ENCODE measurements at regions not wholly inside any gene's neighbourhood (a gene's known extent, or its start where the extent isn't known, plus 50 kb on each side); places are given as distances from the start of the nearest gene placed in this dataset.
"Not testable (repeated sequence)": the region's sequence is repeated elsewhere in the genome, so short reads cannot be mapped to it uniquely, and the experiment has no call there.

DNA sequence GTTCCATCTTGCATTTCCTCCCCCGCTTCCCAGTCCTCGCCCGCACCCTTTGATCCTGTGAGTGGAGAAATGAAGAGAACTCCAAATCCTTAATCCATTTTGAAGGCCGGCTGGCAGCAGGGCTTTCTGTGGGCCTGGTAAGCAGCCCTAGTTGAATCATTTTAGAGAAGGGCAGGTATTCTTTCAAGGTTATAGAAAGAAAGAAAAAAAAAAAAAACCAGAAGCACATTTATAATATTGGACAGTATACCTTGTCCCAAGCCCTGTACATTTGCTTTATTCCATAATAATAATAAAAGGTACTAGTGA lies 103.7 kb downstream of the PROP1 start:
- not testable (repeated sequence) for DNase-seq; H3K4me3 ChIP-seq (ENCODE audit: low read depth, low read length)

GRCh38 chr5:177891547-177892356 lies 104.3 kb downstream of the PROP1 start:
- not testable (repeated sequence) for H3K9me3 ChIP-seq; H3K4me1 ChIP-seq; H3K4me3 ChIP-seq (ENCODE audit: low read depth, low read length); H3K36me3 ChIP-seq; H3K27me3 ChIP-seq
- DNase-seq: peak; percentile 35

More for the DNA sequence above, 103.7 kb downstream of the PROP1 start:
- not testable (repeated sequence) for H3K36me3 ChIP-seq, H3K4me1 ChIP-seq, H3K9me3 ChIP-seq, H3K27me3 ChIP-seq

DNA sequence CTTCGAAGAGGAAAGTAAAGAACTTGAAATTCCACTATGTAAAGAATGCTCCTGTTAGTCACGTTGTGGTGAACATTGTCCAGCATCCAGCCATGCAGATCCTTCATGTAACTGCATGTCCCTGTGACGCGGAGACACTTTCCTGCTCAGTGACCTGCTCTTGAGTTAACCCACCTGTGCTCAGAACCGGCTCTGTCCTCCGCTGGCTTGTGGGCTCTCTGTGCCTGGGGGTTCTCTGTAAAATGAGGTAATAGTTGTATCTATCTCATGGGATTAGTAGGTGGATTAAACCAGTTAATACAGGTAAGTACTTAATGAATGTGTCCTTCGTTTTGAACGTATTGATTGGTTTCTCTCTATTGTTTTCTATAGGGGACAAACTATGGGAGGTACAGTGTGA lies 100.6 kb upstream of the FAM153A start:
- not testable (repeated sequence) for H3K4me1 ChIP-seq; H3K4me3 ChIP-seq (ENCODE audit: low read depth, low read length); DNase-seq; H3K27me3 ChIP-seq; H3K9me3 ChIP-seq; H3K36me3 ChIP-seq

DNA sequence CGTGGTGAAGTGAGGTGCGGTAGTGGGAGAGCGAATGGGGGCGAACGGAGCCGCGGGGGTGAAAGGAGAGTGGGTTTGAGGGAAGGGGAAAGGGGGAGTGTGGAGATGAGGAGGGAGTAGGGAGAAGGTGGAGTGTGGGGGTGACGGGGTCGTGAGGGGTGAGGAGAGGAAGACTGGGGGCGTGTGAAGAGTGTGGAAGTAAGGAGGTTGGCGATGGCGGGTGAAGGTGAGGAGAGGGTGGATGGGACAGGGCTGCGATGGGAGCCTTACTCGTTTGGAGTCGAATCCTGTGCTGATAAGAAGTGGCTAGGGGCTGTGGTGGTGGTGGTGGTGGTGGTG lies 93.2 kb upstream of the FAM153A start:
- not testable (repeated sequence) for DNase-seq, H3K27me3 ChIP-seq, H3K36me3 ChIP-seq, H3K9me3 ChIP-seq, H3K4me1 ChIP-seq
- H3K4me3 ChIP-seq (ENCODE audit: low read depth, low read length): peak overlapping the region; percentile 49

DNA sequence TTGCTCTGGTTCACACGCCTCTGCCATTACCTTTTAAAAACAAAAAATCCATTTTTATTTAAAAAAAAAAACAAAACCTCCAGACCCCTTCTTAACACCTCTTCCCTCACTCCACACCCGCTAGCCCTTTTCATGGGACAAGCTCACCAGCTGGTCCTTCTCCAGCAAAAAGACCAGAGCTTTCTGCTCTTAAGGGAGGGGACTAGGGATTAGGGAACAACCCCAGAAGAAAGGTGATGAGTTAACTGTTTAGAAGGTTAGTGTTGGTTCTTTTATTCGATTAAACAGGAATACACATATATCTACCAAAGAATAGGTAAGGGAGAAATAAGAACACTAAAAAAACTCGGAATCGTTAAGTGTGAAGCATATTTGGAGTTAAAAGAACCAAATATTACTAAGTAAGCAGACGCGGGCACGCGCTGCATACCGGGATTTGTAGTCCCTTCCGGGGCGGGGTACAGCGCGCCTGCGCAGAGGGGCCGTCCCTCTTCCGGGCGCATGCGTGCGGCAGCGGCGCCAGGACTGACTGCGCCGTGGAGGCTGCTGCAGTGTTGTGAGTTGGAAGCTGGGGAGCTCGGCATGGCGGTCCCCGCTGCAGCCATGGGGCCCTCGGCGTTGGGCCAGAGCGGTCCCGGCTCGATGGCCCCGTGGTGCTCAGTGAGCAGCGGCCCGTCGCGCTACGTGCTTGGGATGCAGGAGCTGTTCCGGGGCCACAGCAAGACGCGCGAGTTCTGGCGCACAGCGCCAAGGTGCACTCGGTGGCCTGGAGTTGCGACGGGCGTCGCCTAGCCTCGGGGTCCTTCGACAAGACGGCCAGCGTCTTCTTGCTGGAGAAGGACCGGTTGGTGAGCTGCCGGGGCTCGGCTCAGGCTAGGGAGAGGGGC lies 92.6 kb upstream of the FAM153A start:
- not testable (repeated sequence) for H3K9me3 ChIP-seq, H3K36me3 ChIP-seq, H3K4me1 ChIP-seq, H3K27me3 ChIP-seq, DNase-seq
- peak overlapping the region; percentile 42 for H3K4me3 ChIP-seq (ENCODE audit: low read depth, low read length)

GRCh38 chr5:177863822-177864446 lies 81.2 kb upstream of the FAM153A start:
- not testable (repeated sequence) for H3K4me3 ChIP-seq (ENCODE audit: low read depth, low read length); H3K27me3 ChIP-seq; H3K4me1 ChIP-seq; H3K9me3 ChIP-seq; DNase-seq; H3K36me3 ChIP-seq

DNA sequence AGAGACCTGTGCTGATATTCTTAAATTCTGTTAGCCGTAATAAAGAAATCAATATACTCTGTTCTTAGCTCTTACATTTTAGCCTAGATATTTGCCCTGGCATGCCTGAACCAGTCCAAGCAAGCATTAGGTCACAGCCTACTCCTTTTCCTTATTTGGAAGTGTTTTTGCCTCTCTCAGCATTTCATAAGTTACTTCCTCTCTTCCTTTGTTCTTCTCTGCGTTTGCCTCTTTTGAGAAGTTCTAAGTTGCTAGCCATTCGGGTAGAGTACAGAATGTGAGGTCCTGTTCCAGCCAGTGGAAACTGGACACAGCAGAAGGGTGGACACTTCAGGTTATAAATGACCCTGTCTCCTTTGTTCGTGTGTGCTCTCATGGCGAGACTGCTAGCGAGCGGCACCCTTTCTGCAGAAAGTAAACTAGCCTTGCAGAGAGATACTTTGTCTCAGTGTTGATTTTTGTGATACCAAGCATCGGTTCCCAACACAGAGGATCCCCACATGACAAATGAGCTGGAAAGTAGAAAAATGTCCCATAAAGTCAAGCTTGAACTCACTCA lies 75.0 kb upstream of the FAM153A start:
- H3K4me3 ChIP-seq (ENCODE audit: low read depth, low read length); H3K36me3 ChIP-seq; H3K9me3 ChIP-seq; DNase-seq; H3K4me1 ChIP-seq; H3K27me3 ChIP-seq: not testable (repeated sequence)

DNA sequence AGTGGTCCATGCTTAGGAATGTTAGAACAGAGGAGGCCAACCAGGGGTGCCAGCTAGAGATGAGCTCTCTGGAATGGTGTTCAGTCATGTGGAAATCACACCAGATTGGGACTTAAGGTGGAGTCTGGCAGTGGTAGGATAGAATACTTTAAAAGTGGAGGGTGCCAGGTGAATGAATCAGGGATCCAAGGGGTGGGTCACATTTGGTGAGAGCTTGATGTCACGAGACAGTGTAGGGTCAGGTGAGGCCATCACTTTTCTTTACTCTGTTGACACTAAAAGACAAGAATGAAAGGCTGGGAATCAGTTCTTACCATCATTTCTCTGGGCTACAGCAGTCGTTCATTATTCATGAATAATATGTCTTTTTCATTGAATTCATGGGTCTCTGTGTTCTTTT lies 73.8 kb upstream of the FAM153A start:
- not testable (repeated sequence) for H3K27me3 ChIP-seq; H3K4me3 ChIP-seq (ENCODE audit: low read depth, low read length); DNase-seq; H3K36me3 ChIP-seq; H3K4me1 ChIP-seq; H3K9me3 ChIP-seq

DNA sequence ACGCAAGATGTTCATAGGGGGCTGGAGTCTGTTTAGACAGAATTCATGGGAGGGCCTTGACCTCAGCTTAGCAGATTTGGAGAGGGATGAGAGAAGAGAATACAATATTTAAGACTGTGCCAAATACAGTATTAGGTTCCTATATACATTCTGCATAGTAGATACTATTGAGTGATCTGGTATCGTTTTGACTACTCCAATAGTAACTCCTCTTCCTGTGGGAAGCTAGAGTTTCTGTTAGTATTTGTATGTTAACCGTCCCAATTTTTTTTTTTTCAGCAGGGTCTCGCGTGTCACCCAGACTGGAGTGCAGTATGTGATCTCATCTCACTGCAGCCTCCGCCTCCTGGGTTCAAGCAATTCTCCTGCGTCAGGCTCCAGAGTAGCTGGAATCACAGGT lies 65.2 kb upstream of the FAM153A start:
- DNase-seq; H3K36me3 ChIP-seq; H3K4me3 ChIP-seq (ENCODE audit: low read depth, low read length); H3K27me3 ChIP-seq; H3K9me3 ChIP-seq; H3K4me1 ChIP-seq: not testable (repeated sequence)

- H3K4me3 ChIP-seq (ENCODE audit: low read depth, low read length); H3K27me3 ChIP-seq; H3K9me3 ChIP-seq; DNase-seq; H3K36me3 ChIP-seq; H3K4me1 ChIP-seq: not testable (repeated sequence)
Observed at GRCh38 chr5:177846598-177846997, 63.9 kb upstream of the FAM153A start.

DNA sequence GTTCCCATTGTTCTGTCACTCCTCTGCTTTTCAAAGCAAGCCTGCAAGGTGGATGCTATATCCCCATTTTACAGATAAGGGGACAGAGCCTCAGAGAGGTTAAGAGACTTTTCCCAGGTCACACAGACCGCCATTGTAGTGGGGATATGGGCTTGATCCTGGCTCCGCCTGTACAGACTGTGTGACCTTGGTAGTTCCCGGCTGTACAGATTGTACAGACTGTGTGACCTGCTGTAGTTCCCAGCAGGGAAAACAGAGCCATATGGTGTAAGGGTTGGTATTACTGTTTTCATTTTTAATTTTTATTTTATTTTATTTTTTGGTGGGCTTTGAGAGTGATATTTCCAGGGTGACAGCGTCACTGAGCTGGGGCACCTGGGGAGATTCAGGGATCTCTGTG lies 63.2 kb upstream of the FAM153A start:
- not testable (repeated sequence) for H3K36me3 ChIP-seq; H3K4me1 ChIP-seq; H3K27me3 ChIP-seq; H3K4me3 ChIP-seq (ENCODE audit: low read depth, low read length); H3K9me3 ChIP-seq; DNase-seq

- H3K9me3 ChIP-seq; H3K36me3 ChIP-seq; DNase-seq; H3K27me3 ChIP-seq; H3K4me3 ChIP-seq (ENCODE audit: low read depth, low read length); H3K4me1 ChIP-seq: not testable (repeated sequence)
Observed at GRCh38 chr5:177836191-177836590, 53.5 kb upstream of the FAM153A start.

All from BE2C (cell line).